Superior temporal gyrus (tissue), 1 donor: ENCODE measurements at regions not wholly inside any gene's neighbourhood (a gene's known extent, or its start where the extent isn't known, plus 50 kb on each side); places are given as distances from the start of the nearest gene placed in this dataset.

Experiments used
- DNase-seq: peaks from one replicate; pipeline ENCODE4 v3.0.0-alpha.2; 2016; ENCODE audit errors: extremely low spot score

DNA sequence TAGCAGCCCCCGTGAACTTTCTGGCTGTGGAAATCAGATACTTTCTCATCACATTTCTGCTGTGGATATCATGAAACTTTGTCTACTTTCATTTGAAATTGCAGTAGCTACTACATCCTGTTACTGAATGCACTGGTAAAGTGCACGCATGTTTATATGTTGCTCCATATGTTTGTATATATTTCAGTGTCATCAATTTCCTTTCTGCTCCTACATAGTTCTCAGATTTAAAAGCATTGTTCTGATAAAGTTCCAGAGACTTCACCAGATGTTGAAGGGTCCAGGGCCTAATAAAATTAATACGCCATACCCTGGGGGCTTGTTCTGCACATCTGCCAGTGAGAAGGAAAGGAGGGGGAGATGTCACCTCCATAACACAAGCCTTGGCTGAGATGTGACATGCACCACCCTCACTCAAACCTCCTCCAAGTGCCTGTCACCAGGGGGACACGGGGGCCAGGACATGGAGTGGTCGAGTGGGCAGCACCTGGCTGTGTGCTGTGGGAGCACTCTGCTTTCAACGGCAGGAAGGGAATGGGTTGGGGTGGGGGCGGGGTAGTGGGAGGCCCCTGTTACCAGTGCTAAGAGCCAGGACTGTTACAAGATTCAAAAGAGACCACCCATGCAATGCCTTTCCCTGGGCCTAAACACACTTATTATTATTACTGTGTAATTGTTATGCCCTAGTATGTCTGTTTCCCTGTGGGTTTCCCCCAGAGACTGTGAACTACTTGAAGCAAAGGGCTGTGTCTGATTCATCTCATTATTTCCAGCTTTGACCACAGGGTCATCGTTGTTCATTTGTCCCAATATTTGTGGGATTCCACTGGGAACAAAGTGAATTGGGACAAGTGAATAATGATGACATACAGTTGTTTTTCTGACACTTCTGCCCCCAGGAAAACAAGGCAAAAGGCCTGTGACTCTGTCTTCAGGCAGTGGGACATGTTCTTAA is 193.4 kb downstream of the FOXL1 start:
- DNase-seq = no peak

DNA sequence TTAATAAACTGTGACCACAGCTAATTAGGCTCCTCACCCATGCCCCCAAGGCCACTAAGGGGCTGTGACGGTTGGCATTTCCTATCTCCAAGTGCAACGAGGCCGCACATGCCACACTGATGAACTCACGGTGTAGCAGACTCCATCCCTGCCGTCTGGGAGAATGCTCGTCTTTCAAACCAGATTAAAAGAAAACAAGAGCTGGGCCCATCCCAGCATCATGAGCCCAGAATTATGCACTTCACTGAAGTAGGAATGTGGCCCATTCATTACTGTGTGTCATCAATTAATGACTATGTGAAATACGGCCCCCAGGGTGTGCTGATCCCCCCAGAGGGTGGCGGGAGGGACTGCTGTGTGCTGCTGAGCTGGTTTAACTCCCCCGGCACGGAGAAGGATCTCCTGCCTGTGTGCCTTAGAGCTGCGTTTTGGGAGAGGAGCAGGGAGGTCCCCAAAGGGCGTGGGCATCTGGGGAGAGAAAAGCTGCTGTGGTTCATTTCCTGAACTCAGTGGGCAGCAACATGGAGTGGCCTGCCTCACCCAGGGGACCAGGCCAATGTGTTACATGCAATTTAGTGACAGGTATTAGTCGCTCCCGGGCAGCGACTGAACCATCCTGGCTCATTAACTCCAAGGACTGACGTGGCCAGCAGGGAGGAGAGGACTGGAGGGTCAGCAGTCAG is 194.5 kb downstream of the FOXL1 start:
- no peak for DNase-seq

DNA sequence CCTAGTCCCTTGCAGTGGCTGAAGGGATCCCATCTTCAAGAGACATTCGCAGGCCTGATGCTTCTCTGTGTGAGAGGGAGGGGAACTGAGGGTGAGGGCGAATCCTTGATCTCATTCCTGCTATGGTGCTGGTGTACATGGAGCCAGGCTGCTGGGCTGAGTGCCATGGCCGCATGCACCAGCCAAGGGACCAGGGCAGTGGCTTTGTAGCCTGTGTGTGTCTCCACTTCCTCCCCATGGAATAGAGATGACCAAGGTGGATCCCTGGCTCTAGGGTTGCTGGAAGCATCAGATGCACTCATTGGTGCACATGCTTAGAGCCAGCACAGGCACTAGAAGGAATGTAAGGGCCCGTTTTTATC is 195.0 kb downstream of the FOXL1 start:
- no peak for DNase-seq

DNA sequence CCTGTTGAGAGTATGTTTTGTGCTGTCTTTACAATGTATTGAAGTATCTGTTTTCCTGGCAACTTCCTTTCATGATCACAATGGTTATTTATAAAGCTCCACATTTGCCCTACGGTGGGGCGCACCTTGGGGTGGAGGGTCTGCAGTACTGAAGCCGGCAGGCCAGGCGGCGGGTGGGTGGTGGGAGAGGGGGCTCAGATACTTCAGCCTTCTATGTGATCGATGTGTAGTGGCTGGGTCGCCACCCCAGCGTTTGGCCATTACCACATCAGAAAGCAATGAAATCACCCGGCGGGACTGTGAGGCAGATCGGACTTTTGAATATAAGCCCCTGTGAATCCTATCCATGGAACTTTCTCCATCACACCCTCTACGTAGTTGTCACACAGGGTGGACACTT is 196.6 kb downstream of the FOXL1 start:
- DNase-seq = no peak

DNA sequence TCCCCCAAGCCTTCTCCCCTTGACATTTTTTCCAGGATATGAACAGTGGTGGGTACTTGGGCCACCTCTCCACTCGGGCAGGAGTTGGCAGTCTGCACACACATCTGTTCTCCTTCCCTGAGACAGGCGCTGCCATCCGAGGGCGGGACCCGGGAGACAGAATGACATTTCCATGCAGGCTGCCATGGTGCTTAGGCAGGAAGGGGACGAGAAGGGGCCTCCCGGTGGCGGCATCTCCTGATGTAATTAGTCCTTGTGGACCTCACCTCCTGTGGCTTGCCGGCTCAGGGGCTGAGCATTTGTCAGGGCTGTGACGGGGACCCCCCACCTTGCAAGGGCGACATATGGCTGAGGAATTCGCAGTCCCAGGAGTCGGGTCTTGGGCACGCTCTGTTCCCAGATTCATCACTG is 197.2 kb downstream of the FOXL1 start:
- DNase-seq = no peak

DNA sequence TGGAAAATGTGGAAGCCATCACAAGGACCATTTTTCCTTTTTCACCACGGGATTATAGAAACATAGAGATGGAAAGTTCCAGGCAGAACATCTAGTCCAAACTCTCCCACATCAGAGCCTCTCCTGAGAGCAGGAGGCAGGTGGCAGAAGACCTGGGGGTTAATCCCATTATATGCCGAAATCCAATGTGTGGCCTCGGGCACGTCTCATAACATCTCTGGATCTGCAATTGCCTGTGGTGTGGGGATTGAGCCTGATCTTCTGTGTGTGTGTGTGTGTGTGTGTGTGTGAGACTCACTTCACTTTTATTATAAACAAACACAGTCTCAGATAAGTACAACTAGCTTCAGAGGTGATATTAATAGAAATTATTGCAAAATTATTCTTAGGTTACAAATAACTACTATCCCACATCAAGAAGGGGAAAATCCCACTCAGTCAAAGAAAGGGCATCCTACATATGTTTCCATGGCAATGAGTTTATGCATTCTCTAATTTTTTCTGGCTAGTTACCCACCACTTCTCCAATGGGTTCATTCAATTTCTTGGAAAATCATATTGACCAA is 199.1 kb downstream of the FOXL1 start:
- no peak for DNase-seq

DNA sequence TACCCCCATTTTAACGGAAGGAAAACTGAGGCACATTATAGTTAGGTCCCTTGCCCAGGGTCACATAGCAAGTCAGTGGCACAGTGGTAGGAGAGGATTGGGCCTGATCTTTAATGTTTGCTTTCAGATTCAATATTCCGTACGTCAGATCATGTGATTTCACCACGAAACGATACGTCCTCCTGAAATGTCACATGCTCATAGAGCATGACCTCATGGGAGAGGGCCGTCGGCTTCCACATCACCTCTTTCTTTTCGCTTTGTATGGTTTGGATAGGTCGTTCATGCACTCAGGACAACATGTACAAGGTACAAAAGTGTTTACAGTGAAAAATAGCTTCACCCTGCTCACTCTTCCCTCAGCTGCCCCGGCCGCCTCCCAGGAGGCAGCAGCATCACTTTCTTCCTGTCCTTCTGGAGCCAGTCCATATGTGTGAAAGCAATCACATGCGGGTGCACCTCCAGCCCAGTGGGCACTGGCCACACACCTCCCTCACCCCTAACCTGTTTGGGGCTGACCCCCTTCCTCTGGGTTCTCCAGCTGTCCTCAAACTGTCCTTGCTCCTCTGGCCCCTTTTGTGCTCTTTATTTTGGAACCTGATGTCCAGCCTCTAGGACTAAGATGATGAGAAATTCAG is 199.9 kb downstream of the FOXL1 start:
- no peak for DNase-seq

DNA sequence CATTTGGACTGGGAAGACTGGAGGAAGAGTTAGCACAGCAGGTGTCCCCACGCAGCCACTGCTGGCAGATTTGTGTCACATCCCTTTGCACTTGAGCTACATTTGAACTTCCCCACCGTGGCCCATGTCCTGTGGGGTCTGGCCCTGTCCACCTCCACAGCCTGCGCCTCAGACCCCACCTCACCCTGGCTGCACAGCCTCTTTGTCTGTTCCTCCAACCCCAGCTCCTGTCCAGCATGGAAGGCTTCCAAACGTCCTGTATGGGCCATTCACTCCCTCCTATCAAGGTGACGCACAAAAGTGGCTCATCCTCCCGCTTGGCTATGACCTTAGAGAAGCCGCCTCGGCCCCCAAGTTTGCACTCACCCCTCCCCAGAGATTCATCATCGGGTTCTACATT is 200.6 kb downstream of the FOXL1 start:
- DNase-seq = no peak

DNA sequence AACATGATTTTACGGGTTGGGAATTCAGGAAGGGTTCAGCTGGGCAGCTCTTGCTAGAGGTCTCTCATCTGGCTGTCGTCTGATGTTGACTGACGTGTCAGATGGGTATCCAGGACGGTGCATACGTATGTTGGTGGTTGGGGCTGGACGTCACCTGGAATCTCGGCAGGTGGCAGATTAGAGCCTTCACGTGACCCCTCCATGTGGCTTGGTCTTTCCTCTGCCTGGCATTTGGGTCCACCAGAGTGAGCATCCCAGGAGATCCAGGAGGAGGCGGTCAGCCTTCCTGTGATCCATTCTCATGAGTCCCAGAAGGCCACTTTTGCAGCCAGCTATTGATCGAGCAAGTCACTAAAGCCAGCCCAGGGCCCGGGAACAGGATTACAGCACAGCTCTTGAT is 202.7 kb downstream of the FOXL1 start:
- DNase-seq = no peak

DNA sequence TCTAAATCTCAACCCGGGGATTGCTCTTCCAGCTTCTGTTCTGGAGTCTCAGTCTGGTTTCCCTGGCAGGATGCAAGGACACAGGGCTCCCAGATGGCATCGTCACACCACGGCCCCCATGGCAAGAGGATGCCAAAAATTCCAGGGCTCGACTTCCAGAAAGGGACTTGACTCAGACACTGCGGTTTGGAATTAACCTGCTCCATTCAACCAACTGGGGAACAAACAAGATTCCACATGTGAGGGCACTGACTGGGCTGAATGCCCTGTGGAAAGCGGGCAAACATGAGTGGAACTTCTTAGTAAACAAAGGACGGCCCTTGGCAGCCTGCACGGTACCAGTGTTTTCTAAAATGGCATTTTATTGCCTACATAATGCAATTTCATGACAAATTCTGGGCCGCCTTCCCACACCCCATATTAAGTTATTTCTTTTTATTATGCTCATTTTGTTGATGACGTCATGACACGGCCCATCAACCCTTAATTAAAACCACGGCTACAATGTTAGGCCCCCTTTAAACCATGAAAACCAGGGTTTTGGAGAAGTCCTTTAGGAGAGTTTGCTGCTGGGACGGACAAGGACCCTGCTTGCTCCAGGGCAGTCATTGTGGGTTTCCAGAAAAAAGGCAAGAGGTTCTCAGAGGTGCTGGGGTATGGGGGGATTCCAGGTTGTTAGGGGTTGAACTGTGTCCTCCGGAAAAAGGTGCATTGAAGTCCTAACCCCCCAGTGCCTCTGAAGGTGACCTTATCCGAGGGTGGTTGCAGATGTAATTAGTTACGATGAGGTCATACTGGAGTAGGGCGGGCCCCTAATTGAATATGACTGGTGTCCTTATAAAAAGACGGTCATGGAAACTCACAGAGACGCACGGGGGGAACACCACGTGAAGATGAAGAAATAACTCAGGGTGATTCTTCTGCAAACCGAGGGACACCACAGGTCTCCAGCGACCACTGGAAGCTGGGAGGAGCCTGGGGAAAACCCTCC is 205.6 kb downstream of the FOXL1 start:
- no peak for DNase-seq

DNA sequence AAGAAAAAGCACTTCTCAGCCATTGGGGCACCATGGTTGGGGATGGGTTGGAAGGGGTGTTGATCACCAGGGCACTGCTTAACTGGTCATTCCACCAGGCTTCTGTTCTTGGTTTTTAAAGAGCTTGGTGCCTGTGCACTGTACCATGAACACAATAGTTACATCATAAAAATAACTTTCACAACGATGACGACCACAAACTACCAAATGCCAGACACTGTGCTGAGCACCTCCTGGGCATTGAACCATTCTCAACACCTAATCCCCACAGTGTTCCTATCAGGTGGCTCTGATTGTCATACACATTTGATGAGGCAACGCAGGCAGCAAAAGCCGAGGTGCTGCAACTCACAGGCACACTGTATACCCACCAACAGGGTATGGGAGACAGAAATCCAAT is 208.0 kb downstream of the FOXL1 start:
- DNase-seq = no peak

DNA sequence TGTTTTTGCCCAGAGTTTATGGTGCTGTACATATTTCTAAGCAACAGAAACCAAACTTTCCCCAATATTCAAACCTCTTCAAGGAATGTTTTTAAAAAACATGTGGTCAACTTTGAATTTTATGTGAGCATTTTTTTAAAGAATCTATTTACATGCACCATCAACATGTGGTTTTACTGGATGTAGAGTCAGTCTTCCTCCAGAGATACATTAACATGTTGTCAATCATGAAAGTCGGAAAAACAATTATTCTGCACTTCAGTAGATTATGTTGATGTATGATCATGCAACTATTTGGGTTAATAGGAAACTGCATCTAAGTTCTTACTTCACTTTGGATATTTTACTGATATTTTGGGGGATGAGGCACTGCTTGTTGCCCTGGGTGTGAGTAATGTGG is 208.6 kb downstream of the FOXL1 start:
- DNase-seq = no peak

DNA sequence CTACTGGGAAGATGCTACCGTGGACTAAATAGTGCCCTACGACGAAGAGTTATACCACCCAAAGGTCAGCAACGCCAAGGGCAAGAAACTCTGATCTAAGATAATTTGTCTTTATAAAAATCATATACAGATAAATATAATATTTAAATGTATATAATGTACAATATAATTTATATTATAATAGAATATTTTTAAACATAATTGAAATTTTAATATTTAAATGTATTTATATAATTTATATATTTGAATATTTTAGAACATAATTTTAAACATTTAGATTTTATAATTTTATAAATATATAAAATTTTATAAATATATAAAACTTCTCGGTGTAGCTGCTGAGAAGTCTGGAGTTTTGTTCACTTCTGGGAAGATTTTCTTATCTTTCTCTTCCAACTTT is 209.2 kb downstream of the FOXL1 start:
- DNase-seq = no peak

DNA sequence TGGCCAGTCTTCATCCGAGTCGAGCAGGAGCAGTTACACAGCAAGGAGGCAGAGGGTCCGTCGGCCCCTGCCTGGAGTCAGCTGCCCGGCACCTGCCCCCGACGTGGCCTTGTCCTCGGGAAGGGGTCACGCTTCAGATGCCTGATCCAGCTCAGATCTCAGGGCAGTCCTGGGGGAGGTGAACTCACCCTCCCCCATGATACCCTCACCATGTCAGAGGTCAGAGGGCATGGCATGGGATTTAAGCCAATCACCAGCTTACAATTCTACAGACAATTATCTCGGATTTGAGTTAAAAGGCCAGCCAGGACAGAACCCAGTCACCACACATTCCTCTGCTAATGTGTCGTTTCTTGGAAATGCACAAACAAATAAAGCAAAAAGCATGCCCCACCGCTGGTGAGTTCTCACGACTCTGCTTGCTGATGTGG is 211.3 kb downstream of the FOXL1 start:
- DNase-seq = no peak

DNA sequence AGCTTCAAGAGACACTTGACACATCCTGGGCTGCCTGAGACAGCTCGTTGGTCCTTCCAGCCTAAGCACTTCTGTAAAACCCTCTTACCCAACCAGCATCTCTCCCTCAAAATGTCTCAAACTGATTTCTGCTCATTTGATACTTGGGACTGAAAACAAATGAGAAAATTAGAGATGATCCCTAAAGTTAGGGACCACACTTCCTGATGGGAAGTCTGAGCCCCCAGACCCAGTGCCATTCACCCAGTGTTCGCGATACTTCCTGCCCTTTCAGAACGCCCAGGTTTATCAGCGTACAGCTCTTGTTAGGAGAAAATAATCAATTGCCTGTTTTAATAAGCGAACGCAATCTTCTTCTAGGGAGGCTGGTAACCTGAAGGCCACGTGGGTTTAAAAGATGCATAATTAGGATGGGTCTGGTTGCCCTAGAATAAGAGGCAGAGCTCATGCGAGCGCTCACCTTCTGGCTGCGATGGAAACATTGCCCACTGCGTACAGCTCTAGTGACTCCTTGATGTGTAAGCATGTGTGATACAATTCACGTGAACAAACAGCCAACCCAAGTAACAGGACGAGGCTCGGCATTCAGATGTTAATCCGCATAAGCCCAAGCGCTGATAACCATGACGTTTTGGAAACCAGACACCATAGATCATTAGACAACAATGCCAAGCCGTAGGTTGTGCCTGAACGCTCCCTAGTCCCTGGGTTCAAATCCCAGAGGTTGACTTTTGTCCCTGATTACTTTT is 213.1 kb downstream of the FOXL1 start:
- DNase-seq = no peak

DNA sequence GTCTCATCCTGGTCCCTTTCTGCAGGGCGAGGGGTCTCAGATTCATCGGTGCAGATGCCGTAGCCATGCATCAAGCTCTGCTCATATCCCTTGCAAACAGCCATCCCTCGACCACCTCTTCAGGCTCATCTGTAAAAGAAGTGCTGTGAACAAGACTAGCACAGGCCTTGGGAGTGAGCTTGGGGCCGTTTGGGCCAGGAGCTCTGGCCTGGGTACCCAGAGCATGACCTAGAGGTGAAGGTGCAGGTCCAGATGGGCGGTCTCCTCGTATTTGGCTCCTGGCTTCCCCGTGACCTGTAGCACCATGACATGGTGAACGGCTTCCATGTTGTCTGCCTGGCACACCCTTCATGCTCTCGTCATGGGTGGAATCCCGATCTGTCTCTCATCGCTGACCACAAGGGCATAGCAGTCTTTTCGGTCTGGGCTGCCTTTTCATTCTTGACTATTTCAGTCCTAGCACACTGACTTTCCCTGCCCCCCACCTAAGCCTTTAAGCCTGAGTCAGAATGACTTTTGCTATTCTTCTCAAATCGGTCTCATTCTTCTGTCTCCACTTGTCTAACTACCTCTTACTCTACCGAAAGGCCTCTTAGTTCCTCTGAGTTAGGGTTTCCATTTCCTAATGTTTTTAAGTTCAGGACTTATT is 216.0 kb downstream of the FOXL1 start:
- DNase-seq = no peak

DNA sequence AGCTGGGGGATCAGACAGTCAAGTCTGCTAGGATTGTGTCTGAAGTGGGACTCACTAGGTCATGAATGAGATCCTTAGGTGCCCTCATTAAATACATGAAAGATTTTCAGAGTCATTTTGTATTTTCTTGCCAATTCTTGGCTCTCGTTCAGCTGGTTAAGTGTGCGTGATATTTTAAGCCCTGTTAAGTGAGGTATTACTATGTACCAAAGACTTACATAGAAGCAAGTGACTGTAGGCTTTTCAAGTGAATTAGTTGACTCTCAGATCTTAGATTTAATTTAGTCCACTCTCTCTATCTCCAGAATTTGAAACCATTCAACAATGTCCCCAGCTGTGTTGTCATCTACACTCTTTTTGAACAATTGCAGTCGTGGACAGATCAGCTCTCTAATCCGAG is 219.4 kb downstream of the FOXL1 start:
- no peak for DNase-seq

DNA sequence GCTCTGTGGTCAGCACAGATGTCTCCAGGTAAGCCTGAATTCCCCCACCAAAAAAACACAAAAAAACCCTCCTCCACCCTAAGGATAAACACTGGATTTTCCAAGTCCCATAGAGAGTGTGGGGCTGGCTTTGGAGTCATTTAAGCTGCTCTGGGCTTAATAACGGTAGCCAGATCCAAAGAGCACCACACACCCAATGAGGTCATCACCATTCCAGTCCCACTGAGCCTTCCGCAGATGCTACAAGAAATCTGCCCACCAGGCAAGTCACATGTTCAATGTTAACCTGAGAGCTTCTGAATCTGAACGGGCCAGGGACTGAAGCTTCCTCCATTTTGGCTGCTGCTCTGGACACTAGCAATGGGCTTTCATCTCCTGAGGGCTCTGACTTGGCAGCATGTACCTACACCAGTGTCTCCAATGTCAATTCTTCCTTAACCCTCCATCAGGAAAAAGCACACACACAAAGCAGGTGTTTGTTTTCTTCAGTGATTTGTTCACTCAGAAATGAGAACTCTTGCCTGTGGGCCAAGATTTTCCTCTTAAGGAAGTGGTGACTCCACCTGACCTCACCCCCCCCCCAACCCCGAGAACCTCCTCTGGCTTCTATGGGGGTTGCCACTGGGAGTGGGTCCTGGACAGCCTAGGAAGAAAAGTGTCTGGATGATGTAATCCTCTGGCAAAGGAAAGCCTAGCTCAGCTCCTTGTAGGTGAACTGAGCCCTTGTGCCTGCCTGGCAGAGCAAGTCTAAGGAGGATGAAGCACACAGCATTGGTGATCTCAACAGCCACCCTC is 220.1 kb downstream of the FOXL1 start:
- DNase-seq = no peak

DNA sequence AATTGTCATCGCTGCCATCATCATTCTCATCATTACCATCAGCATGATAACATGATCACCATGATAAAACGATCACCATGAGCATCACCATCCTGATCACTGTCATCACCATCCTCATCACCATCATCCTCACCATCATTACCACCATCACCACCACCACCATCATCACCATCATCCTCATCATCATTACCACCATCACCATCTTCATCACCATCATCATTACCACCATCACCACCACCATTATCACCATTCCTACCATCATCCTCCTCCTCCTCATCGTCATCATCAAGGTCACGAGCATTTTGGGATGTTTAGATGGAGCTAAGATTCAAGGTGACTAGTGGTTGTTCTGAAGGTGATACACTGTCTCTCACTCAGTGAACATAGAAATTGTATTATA is 221.0 kb downstream of the FOXL1 start:
- no peak for DNase-seq
